WI38 (cell line): ENCODE measurements at regions not wholly inside any gene's neighbourhood (a gene's known extent, or its start where the extent isn't known, plus 50 kb on each side); places are given as distances from the start of the nearest gene placed in this dataset.
A peak's percentile ranks its signal among the peaks of the same experiment; 100 is the strongest.

Source experiments
- H3K4me3 ChIP-seq: 2 replicates; pipeline ENCODE4 v1.5.1; 2011; ENCODE audit warnings: low read depth, mild to moderate bottlenecking, control low read depth, low read length
- CTCF ChIP-seq: IDR thresholded peaks from 2 replicates; pipeline ENCODE4 v1.5.1; 2012; ENCODE audit warnings: low read depth, mild to moderate bottlenecking, control low read depth, low read length

GRCh38 chr6:80696268-80696667 lies 589.8 kb downstream of the BCKDHB start:
- no peak overlapping the region for H3K4me3 ChIP-seq
- TF ChIP-seq CTCF = no peak

- no peak for TF ChIP-seq CTCF
- H3K4me3 ChIP-seq = no peak overlapping the region
Measured at GRCh38 chr6:80690551-80691131, 584.2 kb downstream of the BCKDHB start.

DNA sequence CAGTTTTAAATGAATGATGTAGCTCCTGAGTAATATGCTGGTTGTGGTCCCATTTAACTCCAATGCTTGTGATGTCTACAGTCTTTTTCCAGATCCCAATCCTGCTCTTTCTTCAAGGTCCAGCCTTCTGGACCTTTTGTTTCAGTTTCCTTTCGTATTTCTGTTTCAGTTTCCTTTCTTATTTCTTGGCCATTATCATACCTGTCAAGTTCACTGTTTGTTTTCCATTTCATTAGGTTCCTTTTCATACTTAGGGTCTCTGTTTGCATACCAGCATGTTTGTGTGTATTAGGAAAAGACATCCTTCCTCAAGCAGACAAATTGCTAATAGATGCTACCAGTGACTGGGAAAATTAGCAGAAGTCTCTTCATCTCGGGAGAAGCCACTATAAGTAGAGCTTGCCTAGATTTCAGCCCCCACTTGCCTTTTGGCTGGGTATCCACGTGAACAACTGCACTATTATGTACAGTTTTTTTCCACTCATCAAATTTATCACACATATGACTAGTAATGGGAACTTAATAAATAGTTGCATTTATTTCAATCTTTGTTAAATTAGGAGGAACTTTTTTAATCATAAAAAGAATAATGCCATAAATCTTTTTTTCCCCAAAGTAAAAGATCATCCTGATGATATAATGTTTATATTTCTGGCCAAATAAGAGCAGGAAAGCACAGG lies 583.4 kb downstream of the BCKDHB start:
- peak overlapping the region; percentile 5; the same call in 1 of the 2 replicates for H3K4me3 ChIP-seq
- TF ChIP-seq CTCF = no peak

DNA sequence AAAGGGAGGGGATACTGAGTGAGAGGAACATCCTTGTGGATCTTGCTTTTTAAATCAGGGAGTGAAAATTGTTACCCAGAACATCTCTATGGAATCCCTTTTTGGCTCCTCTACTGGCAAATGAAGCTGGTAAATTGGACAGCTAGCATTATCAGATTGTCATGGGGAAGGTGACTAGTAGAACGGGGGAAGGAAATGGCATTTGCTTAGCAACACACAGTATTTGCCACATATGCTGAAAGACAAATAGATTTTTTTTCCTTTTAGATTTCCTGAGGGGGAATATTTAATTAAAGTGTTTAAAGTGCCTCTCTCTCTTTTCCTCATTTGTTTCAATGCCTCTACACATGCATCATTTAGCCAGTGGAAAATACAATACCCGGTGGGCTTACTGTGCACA lies 573.5 kb downstream of the BCKDHB start:
- H3K4me3 ChIP-seq = no peak overlapping the region
- TF ChIP-seq CTCF = no peak

GRCh38 chr6:80676386-80676785 lies 569.9 kb downstream of the BCKDHB start:
- TF ChIP-seq CTCF = no peak
- no peak overlapping the region for H3K4me3 ChIP-seq

DNA sequence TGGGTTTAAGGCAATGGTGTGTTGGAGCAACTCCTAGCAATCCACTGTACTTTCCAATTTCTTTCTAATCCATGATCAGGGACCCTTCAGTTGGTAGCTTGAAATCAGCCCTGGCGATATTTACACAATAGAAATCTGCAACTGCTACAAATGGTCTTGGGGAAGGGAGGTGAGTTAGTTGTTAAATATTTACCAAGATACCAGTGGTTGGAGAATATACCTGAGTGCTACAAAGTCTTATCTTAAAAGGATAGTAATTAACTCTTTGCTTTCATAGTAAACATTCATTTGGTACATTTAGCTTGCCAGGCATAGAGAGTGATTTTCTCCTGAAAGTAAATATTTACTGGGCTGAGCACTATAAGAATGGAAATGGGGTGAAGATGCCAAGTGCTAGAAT lies 568.2 kb downstream of the BCKDHB start:
- no peak overlapping the region for H3K4me3 ChIP-seq
- no peak for TF ChIP-seq CTCF

DNA sequence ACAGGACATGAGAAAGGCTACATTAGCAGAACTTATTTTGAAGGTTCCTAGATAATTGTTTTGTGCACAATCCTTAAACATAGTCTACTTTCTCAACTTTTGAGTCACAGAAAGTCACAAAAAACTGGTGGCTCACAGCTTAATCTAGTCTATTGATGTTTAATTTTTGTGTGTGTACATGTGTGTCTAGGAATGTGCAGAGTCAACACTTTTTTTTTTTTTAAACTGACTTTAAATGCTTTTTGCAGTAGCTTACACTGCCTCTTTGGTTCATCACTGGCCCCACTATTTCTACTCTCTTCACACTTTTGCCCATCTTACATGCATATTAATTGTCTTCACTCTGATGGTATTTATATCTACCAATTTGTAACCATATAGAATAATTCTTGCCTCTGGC lies 566.9 kb downstream of the BCKDHB start:
- H3K4me3 ChIP-seq = no peak overlapping the region
- TF ChIP-seq CTCF = no peak
